Endothelial cell of umbilical vein (primary cell): ENCODE measurements at regions not wholly inside any gene's neighbourhood (a gene's known extent, or its start where the extent isn't known, plus 50 kb on each side); places are given as distances from the start of the nearest gene placed in this dataset.

Experiments
- BruUV-seq: library from RNA; stranded (reverse); fragments of 400-500 nt; replicated peaks from 2 replicates; lab custom pipeline; 2021; lab: Mats Ljungman, UMichigan
- CTCF ChIA-PET: fragments of 300-600, 350-600 bp; sonication (Branson Sonifier 250); formaldehyde crosslinking; loops from one replicate; lab custom pipeline; 2021; ENCODE audit warnings: antibody characterized with exemption, inconsistent platforms; lab: Charles Lee
- POLR2A ChIA-PET: fragments of 300-600, 350-600 bp; sonication (Branson Sonifier 250); formaldehyde crosslinking; loops from one replicate; lab custom pipeline; 2021; ENCODE audit warnings: antibody characterized with exemption, inconsistent platforms; lab: Charles Lee
- DNase-seq: peaks from one replicate; pipeline ENCODE4 v3.0.0-alpha.2; 2011; ENCODE audit warnings: low read depth, low spot score
- FAIRE-seq: peaks from 2 replicates; lab custom pipeline; 2011; peaks lifted over from hg19 to GRCh38; lab: Jason Lieb, UNC
- H2AFZ ChIP-seq: 2 replicates; pipeline ENCODE4 v1.6.0; 2012; ENCODE audit warnings: low read depth, low read length, control low read depth, inconsistent platforms
- H3K27ac ChIP-seq: 2 replicates; pipeline ENCODE4 v1.5.1; 2011; ENCODE audit warnings: low read depth, mild to moderate bottlenecking, control low read depth, low read length, moderate library complexity; ENCODE audit not compliant: insufficient read depth
- H3K27me3 ChIP-seq, 2 experiments: 2 replicates each; pipeline versions ENCODE4 v1.6.0 to v1.6.1; 2011; ENCODE audit warnings: low read length in 2 of 2, mixed read lengths in 1 of 2; ENCODE audit not compliant: control insufficient read depth in 2 of 2, insufficient read depth in 2 of 2
- H3K36me3 ChIP-seq, 2 experiments: 2 replicates in 1 of 2; 3 replicates in 1 of 2; pipeline ENCODE4 v1.5.1; 2011; ENCODE audit warnings: low read length in 2 of 2, mild to moderate bottlenecking in 1 of 2, moderate library complexity in 1 of 2; ENCODE audit not compliant: control insufficient read depth in 2 of 2, insufficient read depth in 2 of 2; ENCODE audit errors: extremely low read depth in 1 of 2
- H3K4me1 ChIP-seq: 3 replicates; pipeline ENCODE4 v1.5.1; 2011; ENCODE audit warnings: mild to moderate bottlenecking, low read length; ENCODE audit not compliant: control insufficient read depth, insufficient read depth; ENCODE audit errors: extremely low read depth
- H3K4me2 ChIP-seq: 2 replicates; pipeline ENCODE4 v1.6.1; 2011; ENCODE audit warnings: low read length, control low read depth, mixed read lengths; ENCODE audit not compliant: insufficient read depth
- H3K4me3 ChIP-seq, 3 experiments: fragments of 200-600 bp in 1 of 3; sonication (generic), shearing (Covaris generic) in 1 of 3; replicated peaks in 1 of 3; 2 replicates each; pipeline ENCODE4 v1.5.1; 2011 to 2016; ENCODE audit warnings: control low read depth in 3 of 3, low read length in 3 of 3, mild to moderate bottlenecking in 2 of 3, inconsistent platforms in 1 of 3, low read depth in 1 of 3, moderate library complexity in 1 of 3; ENCODE audit not compliant: insufficient read depth in 1 of 3
- H3K79me2 ChIP-seq: 2 replicates; pipeline ENCODE4 v1.6.0; 2012; ENCODE audit warnings: low read length, inconsistent platforms; ENCODE audit not compliant: control insufficient read depth, insufficient read depth
- H3K9ac ChIP-seq: replicated peaks from 2 replicates; pipeline ENCODE3; 2011; ENCODE audit warnings: low read length, control low read depth; ENCODE audit not compliant: insufficient read depth; ENCODE audit errors: extremely low read depth
- H3K9me1 ChIP-seq: replicated peaks from 3 replicates; pipeline ENCODE4 v1.6.0; 2011; ENCODE audit warnings: mild to moderate bottlenecking, low read length; ENCODE audit not compliant: control insufficient read depth, insufficient read depth; ENCODE audit errors: extremely low read depth
- H3K9me3 ChIP-seq: replicated peaks from 2 replicates; pipeline ENCODE4 v1.5.1; 2012; ENCODE audit warnings: low read length, inconsistent platforms; ENCODE audit not compliant: control insufficient read depth, insufficient read depth
- H4K20me1 ChIP-seq: replicated peaks from 2 replicates; pipeline ENCODE3; 2011; ENCODE audit warnings: mild to moderate bottlenecking, low read length; ENCODE audit not compliant: control insufficient read depth, insufficient read depth; ENCODE audit errors: extremely low read depth
- EZH2 ChIP-seq: IDR thresholded peaks from 2 replicates; pipeline ENCODE4 v1.6.1; 2012; ENCODE audit warnings: borderline replicate concordance, low read depth, mild to moderate bottlenecking, moderate library complexity, low read length, inconsistent platforms; ENCODE audit not compliant: severe bottlenecking
- FOS ChIP-seq: IDR thresholded peaks from 2 replicates; pipeline ENCODE4 v1.6.1; 2011; ENCODE audit warnings: mild to moderate bottlenecking, low read length, moderate library complexity, borderline replicate concordance; ENCODE audit not compliant: insufficient read depth
- GATA2 ChIP-seq: IDR thresholded peaks from 2 replicates; pipeline ENCODE4 v1.7.0; 2011; ENCODE audit warnings: low read depth, mild to moderate bottlenecking, moderate library complexity, mixed read lengths, low read length; ENCODE audit not compliant: insufficient read length, insufficient read depth
- POLR2A ChIP-seq: IDR thresholded peaks from 2 replicates; pipeline ENCODE4 v1.6.1; 2012; ENCODE audit warnings: low read depth, mild to moderate bottlenecking, control low read depth, low read length
- POLR2AphosphoS5 ChIP-seq: IDR thresholded peaks from 2 replicates; pipeline ENCODE4 v1.6.1; 2012; ENCODE audit warnings: low read depth, mild to moderate bottlenecking, control low read depth, low read length, moderate library complexity; ENCODE audit not compliant: insufficient read depth
- dilution Hi-C: fragments of 300-500 bp; cut with MboI; formaldehyde crosslinking; loops from one replicate; pipeline ENCODE4 v1.15.0; 2019; ENCODE audit warnings: low sequenced_read_pairs; ENCODE audit not compliant: extremely low pct_ligation_motif_present
- intact Hi-C: fragments of 100-400 bp; cut with micrococcal nuclease; formaldehyde crosslinking; loops from one replicate; pipeline ENCODE4 v1.10.0; 2022
- TF ChIP-seq, protein P1 (sequence below), 2 donors: IDR thresholded peaks; 1 replicate in 1 of 2; 2 replicates in 1 of 2; pipeline ENCODE4 v1.5.1; 2011; ENCODE audit warnings: low read length in 2 of 2, mild to moderate bottlenecking in 2 of 2, moderate library complexity in 2 of 2, control low read depth in 1 of 2, inconsistent platforms in 1 of 2, low read depth in 1 of 2; ENCODE audit not compliant: insufficient read depth in 1 of 2; ENCODE audit errors: extremely low read depth in 1 of 2
- TF ChIP-seq, protein P2 (sequence below): IDR thresholded peaks from 2 replicates; pipeline ENCODE4 v1.6.1; 2011; ENCODE audit not compliant: insufficient read depth, insufficient read length

DNA sequence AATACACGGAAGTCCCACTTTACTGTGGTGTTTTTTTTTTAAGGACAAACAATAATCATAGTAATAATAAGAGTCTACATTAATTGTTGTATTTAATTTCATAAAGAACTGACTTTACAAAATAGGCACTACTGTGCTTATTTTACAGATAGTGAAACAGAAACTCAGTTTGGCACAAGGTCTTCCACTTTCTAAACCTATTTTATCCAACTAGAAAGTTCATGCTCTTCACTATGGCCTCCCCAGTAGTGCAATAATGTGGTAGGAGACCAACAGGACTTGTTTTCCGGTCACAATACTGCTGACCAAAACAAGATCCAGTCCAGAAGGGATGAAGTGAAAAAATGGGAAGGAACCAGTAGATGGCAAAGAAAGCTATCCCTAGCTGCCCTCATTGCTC lies 531.6 kb downstream of the CAAP1 start:
- Histone ChIP-seq H2AFZ (no peak overlapping the region), H3K27me3 (no peaks in the 10 kb centered on the region), H3K9me1 (no peaks in the 10 kb centered on the region), H3K4me3 (no peak overlapping the region), H3K4me2 (no peak overlapping the region), H4K20me1 (no peaks in the 10 kb centered on the region), H3K9ac (no peak overlapping the region), H3K9me3 (no peaks in the 10 kb centered on the region), H3K79me2 (no peaks in the 10 kb centered on the region), H3K4me1 (no peaks in the 10 kb centered on the region), H3K36me3 (no peaks in the 10 kb centered on the region), H3K27ac (no peak overlapping the region)
- no peak for TF ChIP-seq FOS
- no TSS peak for BruUV-seq
- DNase-seq: no peak
- ChIA-PET POLR2A (no interaction called here), CTCF (no interaction called here)
- FAIRE-seq: no peak
- intact Hi-C loops: no loop called here
- dilution Hi-C loops: no loop called here

DNA sequence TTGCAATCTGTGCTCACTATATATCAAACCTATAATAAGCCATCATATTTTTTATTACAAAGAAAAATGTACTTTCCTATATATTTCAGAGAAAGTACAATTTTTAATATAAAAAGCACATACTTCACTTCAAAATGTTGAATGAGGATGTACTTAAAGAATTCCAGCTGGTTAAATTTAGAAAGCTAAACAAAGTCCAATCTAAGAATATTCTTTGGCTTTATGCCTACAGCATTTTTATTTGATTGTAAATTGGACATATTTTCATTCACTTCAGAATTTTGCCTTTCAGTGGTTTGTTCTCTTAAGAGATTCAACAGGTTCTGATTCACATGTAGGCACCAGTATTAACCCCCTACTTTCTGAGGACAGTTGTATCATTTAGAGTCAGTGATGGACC lies 533.8 kb downstream of the CAAP1 start:
- H4K20me1 ChIP-seq: no peaks in the 10 kb centered on the region
- no peak overlapping the region for H3K4me3 ChIP-seq
- H3K4me1 ChIP-seq: no peaks in the 10 kb centered on the region
- POLR2A ChIA-PET: no interaction called here
- no TSS peak for BruUV-seq
- no peak overlapping the region for H3K9ac ChIP-seq
- intact Hi-C loops (no loop called here), dilution Hi-C loops (no loop called here)
- no peak for TF ChIP-seq POLR2A
- TF ChIP-seq, protein P1, sequence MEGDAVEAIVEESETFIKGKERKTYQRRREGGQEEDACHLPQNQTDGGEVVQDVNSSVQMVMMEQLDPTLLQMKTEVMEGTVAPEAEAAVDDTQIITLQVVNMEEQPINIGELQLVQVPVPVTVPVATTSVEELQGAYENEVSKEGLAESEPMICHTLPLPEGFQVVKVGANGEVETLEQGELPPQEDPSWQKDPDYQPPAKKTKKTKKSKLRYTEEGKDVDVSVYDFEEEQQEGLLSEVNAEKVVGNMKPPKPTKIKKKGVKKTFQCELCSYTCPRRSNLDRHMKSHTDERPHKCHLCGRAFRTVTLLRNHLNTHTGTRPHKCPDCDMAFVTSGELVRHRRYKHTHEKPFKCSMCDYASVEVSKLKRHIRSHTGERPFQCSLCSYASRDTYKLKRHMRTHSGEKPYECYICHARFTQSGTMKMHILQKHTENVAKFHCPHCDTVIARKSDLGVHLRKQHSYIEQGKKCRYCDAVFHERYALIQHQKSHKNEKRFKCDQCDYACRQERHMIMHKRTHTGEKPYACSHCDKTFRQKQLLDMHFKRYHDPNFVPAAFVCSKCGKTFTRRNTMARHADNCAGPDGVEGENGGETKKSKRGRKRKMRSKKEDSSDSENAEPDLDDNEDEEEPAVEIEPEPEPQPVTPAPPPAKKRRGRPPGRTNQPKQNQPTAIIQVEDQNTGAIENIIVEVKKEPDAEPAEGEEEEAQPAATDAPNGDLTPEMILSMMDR (IDR thresholded peaks at IDR 0.05; ENCODE audit: extremely low read depth in 1 of 2, insufficient read depth in 1 of 2, low read depth in 1 of 2, low read length in 2 of 2): no peak
- TF ChIP-seq EZH2: no peak
- no peak for TF ChIP-seq GATA2
- no peak for TF ChIP-seq FOS
- TF ChIP-seq, protein P2, sequence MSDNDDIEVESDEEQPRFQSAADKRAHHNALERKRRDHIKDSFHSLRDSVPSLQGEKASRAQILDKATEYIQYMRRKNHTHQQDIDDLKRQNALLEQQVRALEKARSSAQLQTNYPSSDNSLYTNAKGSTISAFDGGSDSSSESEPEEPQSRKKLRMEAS: no peak
- no peak for TF ChIP-seq POLR2AphosphoS5
- H3K4me2 ChIP-seq: no peak overlapping the region
- no peak overlapping the region for H2AFZ ChIP-seq
- no peak overlapping the region for H3K27ac ChIP-seq
- no peak for FAIRE-seq
- no peaks in the 10 kb centered on the region for H3K9me3 ChIP-seq
- H3K36me3 ChIP-seq: no peaks in the 10 kb centered on the region
- H3K79me2 ChIP-seq: no peaks in the 10 kb centered on the region
- no peaks in the 10 kb centered on the region for H3K27me3 ChIP-seq
- CTCF ChIA-PET: no interaction called here
- H3K9me1 ChIP-seq: no peaks in the 10 kb centered on the region
- no peak for DNase-seq
